Breast epithelium (tissue), 4 donors: ENCODE measurements at regions not wholly inside any gene's neighbourhood (a gene's known extent, or its start where the extent isn't known, plus 50 kb on each side); places are given as distances from the start of the nearest gene placed in this dataset.

ENCODE experiments used
- DNase-seq, 2 donors: peaks; one replicate each; pipeline ENCODE4 v3.0.0-alpha.2; 2019; ENCODE audit warnings: low spot score in 2 of 2
- H3K27ac ChIP-seq, 2 donors: fragments of 200-600 bp; sonication (generic) in 1 of 2; one replicate each; pipeline ENCODE4 v1.5.1; 2016 to 2019; ENCODE audit warnings: mild to moderate bottlenecking in 1 of 2
- H3K27me3 ChIP-seq, 2 donors: fragments of 200-600 bp; sonication (generic) in 1 of 2; one replicate each; pipeline versions ENCODE4 v1.5.1 to v1.6.0; 2017 to 2019; ENCODE audit warnings: control low read depth in 1 of 2, mild to moderate bottlenecking in 1 of 2
- H3K36me3 ChIP-seq: fragments of 200-600 bp; one replicate; pipeline ENCODE4 v1.5.1; 2019
- H3K4me1 ChIP-seq, 2 donors: fragments of 200-600 bp; sonication (generic); one replicate each; pipeline ENCODE4 v1.5.1; 2016 to 2019; ENCODE audit warnings: control low read depth in 1 of 2
- H3K4me3 ChIP-seq, 3 donors: fragments of 200-600 bp; sonication (generic); 1 replicate in 2 of 3; 2 replicates in 1 of 3; pipeline ENCODE4 v1.5.1; 2016 to 2019; ENCODE audit warnings: mild to moderate bottlenecking in 3 of 3, moderate library complexity in 2 of 3
- H3K9me3 ChIP-seq, 2 donors: fragments of 200-600 bp; sonication (generic) in 1 of 2; one replicate each; pipeline ENCODE4 v1.5.1; 2016 to 2019; ENCODE audit warnings: control low read depth in 1 of 2
- POLR2A ChIP-seq: fragments of 450-650 bp; IDR thresholded peaks from one replicate; pipeline ENCODE4 v1.6.1; 2016; ENCODE audit warnings: antibody characterized with exemption, mild to moderate bottlenecking, moderate library complexity
- POLR2AphosphoS5 ChIP-seq, 3 donors: sonication (generic); formaldehyde crosslinking; IDR thresholded peaks; one replicate each; pipeline ENCODE4 v1.6.1; 2017; ENCODE audit warnings: antibody characterized with exemption in 3 of 3
- intact Hi-C: fragments of 100-400 bp; cut with DNase I; formaldehyde crosslinking; loops from one replicate; pipeline ENCODE4 v1.15.1; 2023; ENCODE audit warnings: low total_unique reads
- TF ChIP-seq, protein P1 (sequence below), 3 donors: fragments of 450-650 bp; IDR thresholded peaks; one replicate each; pipeline ENCODE4 v1.5.1; 2016 to 2017; ENCODE audit warnings: antibody characterized with exemption in 3 of 3, mild to moderate bottlenecking in 3 of 3, moderate library complexity in 3 of 3

DNA sequence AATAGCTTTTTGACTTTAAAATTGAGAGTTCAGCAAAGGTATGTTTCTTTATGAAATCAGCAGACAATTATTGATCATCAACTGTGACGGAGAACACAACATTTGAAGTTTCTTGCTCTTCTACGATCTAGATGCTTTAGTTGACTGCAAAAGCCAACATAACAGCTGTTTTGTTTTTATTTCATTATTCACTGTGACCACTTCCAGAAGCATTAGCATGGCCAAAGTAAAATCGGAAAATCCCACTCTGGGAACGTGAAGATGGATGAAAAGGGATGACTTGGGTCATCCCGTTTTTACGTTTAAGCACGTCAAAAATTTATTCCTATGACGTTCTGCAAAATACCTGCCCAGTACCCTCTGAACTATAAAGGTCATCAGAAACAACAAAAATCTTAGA is 833.0 kb upstream of the ADAMTS5 start:
- TF ChIP-seq POLR2A (no peak), POLR2AphosphoS5 (IDR thresholded peaks at IDR 0.05) (no peak)
- TF ChIP-seq, protein P1, sequence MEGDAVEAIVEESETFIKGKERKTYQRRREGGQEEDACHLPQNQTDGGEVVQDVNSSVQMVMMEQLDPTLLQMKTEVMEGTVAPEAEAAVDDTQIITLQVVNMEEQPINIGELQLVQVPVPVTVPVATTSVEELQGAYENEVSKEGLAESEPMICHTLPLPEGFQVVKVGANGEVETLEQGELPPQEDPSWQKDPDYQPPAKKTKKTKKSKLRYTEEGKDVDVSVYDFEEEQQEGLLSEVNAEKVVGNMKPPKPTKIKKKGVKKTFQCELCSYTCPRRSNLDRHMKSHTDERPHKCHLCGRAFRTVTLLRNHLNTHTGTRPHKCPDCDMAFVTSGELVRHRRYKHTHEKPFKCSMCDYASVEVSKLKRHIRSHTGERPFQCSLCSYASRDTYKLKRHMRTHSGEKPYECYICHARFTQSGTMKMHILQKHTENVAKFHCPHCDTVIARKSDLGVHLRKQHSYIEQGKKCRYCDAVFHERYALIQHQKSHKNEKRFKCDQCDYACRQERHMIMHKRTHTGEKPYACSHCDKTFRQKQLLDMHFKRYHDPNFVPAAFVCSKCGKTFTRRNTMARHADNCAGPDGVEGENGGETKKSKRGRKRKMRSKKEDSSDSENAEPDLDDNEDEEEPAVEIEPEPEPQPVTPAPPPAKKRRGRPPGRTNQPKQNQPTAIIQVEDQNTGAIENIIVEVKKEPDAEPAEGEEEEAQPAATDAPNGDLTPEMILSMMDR (IDR thresholded peaks at IDR 0.05): no peak
- Histone ChIP-seq H3K36me3 (no peaks in the 10 kb centered on the region), H3K9me3 (no peaks in the 10 kb centered on the region), H3K4me3 (no peak overlapping the region), H3K27me3 (no peaks in the 10 kb centered on the region), H3K27ac (no peak overlapping the region), H3K4me1 (no peaks in the 10 kb centered on the region)
- DNase-seq: no peak
- intact Hi-C loops: no loop called here

DNA sequence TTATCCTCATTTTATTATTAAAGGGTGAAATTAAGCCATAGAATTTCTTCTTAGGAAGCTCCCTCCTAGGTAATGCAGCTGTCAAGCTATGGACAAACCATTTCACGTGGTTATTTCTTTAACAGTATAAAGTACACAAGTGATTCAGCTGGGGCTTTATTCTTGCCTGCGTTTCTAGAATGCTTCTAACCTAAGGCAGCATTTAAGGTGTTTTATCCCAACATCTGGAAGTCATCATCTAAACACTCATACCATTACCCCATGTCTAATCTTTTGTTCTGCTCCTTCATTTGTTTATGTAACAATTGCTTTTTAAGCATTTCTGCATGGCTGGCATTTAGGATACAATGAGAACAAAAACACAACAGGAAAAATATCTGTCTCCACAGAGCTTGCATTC is 829.2 kb upstream of the ADAMTS5 start:
- no peaks in the 10 kb centered on the region for H3K36me3 ChIP-seq
- no peaks in the 10 kb centered on the region for H3K27me3 ChIP-seq
- H3K4me1 ChIP-seq: no peaks in the 10 kb centered on the region
- intact Hi-C loops: no loop called here
- no peaks in the 10 kb centered on the region for H3K9me3 ChIP-seq
- no peak overlapping the region for H3K4me3 ChIP-seq
- H3K27ac ChIP-seq: no peak overlapping the region
- no peak for DNase-seq
- TF ChIP-seq POLR2A (no peak), POLR2AphosphoS5 (IDR thresholded peaks at IDR 0.05) (no peak)
- TF ChIP-seq, protein P1 (IDR thresholded peaks at IDR 0.05): no peak

DNA sequence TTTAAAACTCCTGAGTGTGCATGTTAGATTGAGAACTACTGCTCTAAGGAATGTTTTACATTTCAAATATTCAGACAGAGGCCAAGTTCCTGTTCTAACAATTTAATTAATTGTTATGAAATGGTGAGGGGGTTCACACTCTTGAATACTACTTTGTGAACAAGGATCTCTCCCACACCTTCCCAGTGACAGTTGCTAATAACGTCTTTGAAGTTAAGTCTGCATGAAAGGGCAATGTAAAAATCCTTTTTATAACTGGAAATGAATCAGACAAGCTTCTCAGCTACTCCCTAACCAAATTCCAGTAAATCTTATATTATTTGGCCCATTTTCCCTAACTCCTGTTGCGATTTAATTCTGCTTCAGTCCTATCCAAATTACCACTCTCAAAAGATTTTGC is 828.5 kb upstream of the ADAMTS5 start:
- DNase-seq: no peak
- Histone ChIP-seq H3K4me1 (no peaks in the 10 kb centered on the region), H3K27ac (no peak overlapping the region), H3K36me3 (no peaks in the 10 kb centered on the region), H3K4me3 (no peak overlapping the region), H3K9me3 (no peaks in the 10 kb centered on the region), H3K27me3 (no peaks in the 10 kb centered on the region)
- TF ChIP-seq POLR2AphosphoS5 (IDR thresholded peaks at IDR 0.05): no peak
- no peak for TF ChIP-seq POLR2A
- TF ChIP-seq, protein P1 (IDR thresholded peaks at IDR 0.05): no peak
- intact Hi-C loops: no loop called here

DNA sequence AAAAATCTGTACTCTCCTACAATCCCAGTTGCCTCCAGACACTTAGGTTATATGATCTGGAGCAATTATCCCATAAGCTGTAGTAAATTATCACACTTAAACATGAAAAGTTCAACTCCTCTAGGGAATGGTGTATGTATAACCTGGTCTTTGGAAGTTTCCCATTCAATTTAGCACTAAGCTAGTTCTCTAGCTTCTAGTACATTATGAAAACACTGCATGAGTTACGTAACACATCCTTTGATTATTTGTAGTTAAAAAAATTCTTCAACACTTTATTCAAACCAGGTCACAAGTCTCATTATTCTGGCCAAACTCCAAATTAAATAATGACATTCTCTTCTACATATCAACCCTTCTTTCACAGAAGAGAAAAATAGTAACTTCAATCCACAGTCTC is 827.0 kb upstream of the ADAMTS5 start:
- no peak for DNase-seq
- H3K27ac ChIP-seq: no peak overlapping the region
- H3K27me3 ChIP-seq: no peaks in the 10 kb centered on the region

DNA sequence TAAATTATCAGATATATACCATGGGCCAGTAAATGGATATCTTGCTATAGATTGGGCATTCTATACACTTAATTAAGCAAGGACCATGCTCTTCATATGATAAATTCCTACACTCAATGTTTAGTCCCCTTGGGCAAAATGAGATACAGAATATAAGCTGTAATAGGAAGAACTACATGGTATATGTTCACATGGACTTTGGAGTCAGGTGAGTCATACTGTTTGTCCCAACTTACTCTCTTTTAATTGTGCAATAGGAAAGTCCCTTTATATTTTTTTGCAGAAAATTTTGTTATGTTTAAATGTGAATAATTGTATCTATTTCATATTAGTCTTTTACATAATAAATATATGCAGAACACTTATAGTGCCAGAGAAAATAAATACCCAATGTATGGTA is 820.2 kb upstream of the ADAMTS5 start:
- H3K27ac ChIP-seq: no peak overlapping the region
- H3K27me3 ChIP-seq: no peaks in the 10 kb centered on the region
- no peak overlapping the region for H3K4me3 ChIP-seq
- H3K36me3 ChIP-seq: no peaks in the 10 kb centered on the region
- H3K9me3 ChIP-seq: peaks cover 0 to 4% of the 10 kb centered on the region in 2 donors
- TF ChIP-seq POLR2AphosphoS5 (IDR thresholded peaks at IDR 0.05): no peak
- TF ChIP-seq, protein P1 (IDR thresholded peaks at IDR 0.05): no peak
- H3K4me1 ChIP-seq: no peaks in the 10 kb centered on the region
- intact Hi-C loops: no loop called here
- DNase-seq: no peak

More for the DNA sequence above, 827.0 kb upstream of the ADAMTS5 start:
- no peak overlapping the region for H3K4me3 ChIP-seq
- no peaks in the 10 kb centered on the region for H3K4me1 ChIP-seq
- no peak for TF ChIP-seq POLR2A
- TF ChIP-seq POLR2AphosphoS5 (IDR thresholded peaks at IDR 0.05): no peak
- TF ChIP-seq, protein P1 (IDR thresholded peaks at IDR 0.05): no peak
- H3K36me3 ChIP-seq: no peaks in the 10 kb centered on the region
- no peaks in the 10 kb centered on the region for H3K9me3 ChIP-seq
- intact Hi-C loops: loop anchor here (5.0 kb wide), 1 partner anchor 1283 kb away; no protein-coding TSS in a partner anchor
